Inflammatory macrophage treated with lipopolysaccharide for 4 hours (primary cell): ENCODE measurements at regions not wholly inside any gene's neighbourhood (a gene's known extent, or its start where the extent isn't known, plus 50 kb on each side); places are given as distances from the start of the nearest gene placed in this dataset.
"Not testable (repeated sequence)": the region's sequence is repeated elsewhere in the genome, so short reads cannot be mapped to it uniquely, and the experiment has no call there.

ENCODE experiments used
- DNase-seq: peaks from one replicate; pipeline ENCODE4 v3.0.0-alpha.2; 2020

GRCh38 chr9:81424431-81424830 lies 264.9 kb downstream of the TLE1 start:
- DNase-seq, result no peak

- DNase-seq, result peak; percentile 22
Measured at GRCh38 chr9:81423589-81424326, 265.6 kb downstream of the TLE1 start.

- not testable (repeated sequence) for DNase-seq
Measured at GRCh38 chr9:81421090-81421489, 268.3 kb downstream of the TLE1 start.

GRCh38 chr9:81420024-81420423 lies 269.3 kb downstream of the TLE1 start:
- DNase-seq, result no peak

- no peak for DNase-seq
Measured at GRCh38 chr9:81417941-81418340, 271.4 kb downstream of the TLE1 start.

GRCh38 chr9:81417299-81417675 lies 272.1 kb downstream of the TLE1 start:
- no peak for DNase-seq

GRCh38 chr9:81416476-81417298 lies 272.7 kb downstream of the TLE1 start:
- DNase-seq, result no peak

- DNase-seq, result peak; percentile 2
Measured at GRCh38 chr9:81414836-81415235, 274.5 kb downstream of the TLE1 start.

- no peak for DNase-seq
Measured at GRCh38 chr9:81411961-81412360, 277.4 kb downstream of the TLE1 start.

- no peak for DNase-seq
Measured at GRCh38 chr9:81410201-81410600, 279.1 kb downstream of the TLE1 start.

GRCh38 chr9:81408951-81409350 lies 280.4 kb downstream of the TLE1 start:
- DNase-seq, result peak; percentile 80

GRCh38 chr9:81404931-81405598 lies 284.3 kb downstream of the TLE1 start:
- DNase-seq, result no peak

GRCh38 chr9:81397481-81398381 lies 291.6 kb downstream of the TLE1 start:
- no peak for DNase-seq

- DNase-seq, result no peak
Measured at GRCh38 chr9:81396528-81396927, 292.8 kb downstream of the TLE1 start.

GRCh38 chr9:81395676-81396054 lies 293.7 kb downstream of the TLE1 start:
- no peak for DNase-seq

- no peak for DNase-seq
Measured at GRCh38 chr9:81394881-81395675, 294.3 kb downstream of the TLE1 start.

- no peak for DNase-seq
Measured at GRCh38 chr9:81393985-81394811, 295.1 kb downstream of the TLE1 start.

- DNase-seq, result no peak
Measured at GRCh38 chr9:81391457-81391825, 297.9 kb downstream of the TLE1 start.

GRCh38 chr9:81390792-81391456 lies 298.4 kb downstream of the TLE1 start:
- DNase-seq, result no peak

- DNase-seq, result no peak
Measured at GRCh38 chr9:81389569-81389993, 299.8 kb downstream of the TLE1 start.
